ENCODE measurements at regions not wholly inside any gene's neighbourhood (a gene's known extent, or its start where the extent isn't known, plus 50 kb on each side); places are given as distances from the start of the nearest gene placed in this dataset.

GRCh38 chr18:2441544-2441943 is 129.8 kb downstream of the METTL4 start:
- no peaks in the 10 kb centered on the region for H3K79me2 ChIP-seq (ENCODE audit: insufficient read depth, low read length)
- H3K4me3 ChIP-seq (replicated peaks in 1 of 2; ENCODE audit: low read depth in 1 of 2, low read length in 2 of 2), result no peak overlapping the region
- no peaks in the 10 kb centered on the region for H4K20me1 ChIP-seq (ENCODE audit: insufficient read depth)
- no peak overlapping the region for H3K9ac ChIP-seq (ENCODE audit: low read length)
- ATAC-seq (no peak), DNase-seq (ENCODE audit: low read depth, low spot score) (no peak)
- H3K9me3 ChIP-seq (ENCODE audit: control insufficient read depth in 1 of 2, insufficient read depth in 1 of 2, low read depth in 1 of 2, low read length in 2 of 2), result 0 out of 4 replicates have a peak, but pooled peaks cover 0 to 4% of the 10 kb centered on the region in 2 experiments
- H3K4me2 ChIP-seq (ENCODE audit: low read length), result no peak overlapping the region
- BruUV-seq (replicated peaks), result no TSS peak
- TF ChIP-seq EZH2phosphoT487 (IDR thresholded peaks at IDR 0.05; ENCODE audit: borderline replicate concordance) (no peak), CEBPB (IDR thresholded peaks at IDR 0.05; ENCODE audit: low read depth) (no peak), ELF1 (IDR thresholded peaks at IDR 0.05; ENCODE audit: borderline replicate concordance, low read depth) (no peak), EZH2 (IDR thresholded peaks at IDR 0.05) (no peak), SP1 (IDR thresholded peaks at IDR 0.05; ENCODE audit: low read depth) (no peak), EGR1 (IDR thresholded peaks at IDR 0.05; ENCODE audit: low read depth) (no peak), YY1 (IDR thresholded peaks at IDR 0.05; ENCODE audit: extremely low read depth, insufficient replicate concordance, low read depth, low read length) (no peak), JUND (IDR thresholded peaks at IDR 0.05) (no peak), CTCF (IDR thresholded peaks at IDR 0.05 in 2 of 3, conservative IDR thresholded peaks at IDR 0.05 in 1 of 3; ENCODE audit: borderline replicate concordance in 1 of 3, insufficient read depth in 1 of 3, low read depth in 2 of 3, low read length in 2 of 3) (no peak), REST (IDR thresholded peaks at IDR 0.05; ENCODE audit: low read depth) (no peak), FOSL1 (IDR thresholded peaks at IDR 0.05; ENCODE audit: low read depth) (no peak), MAX (IDR thresholded peaks at IDR 0.05) (no peak), ZNF274 (IDR thresholded peaks at IDR 0.05; ENCODE audit: low read depth, low read length) (no peak), POLR2A (IDR thresholded peaks at IDR 0.05; ENCODE audit: borderline replicate concordance, extremely low read depth, insufficient read depth, insufficient read length) (no peak), POLR2AphosphoS5 (IDR thresholded peaks at IDR 0.05; ENCODE audit: low read depth, low read length) (no peak), TCF7L2 (IDR thresholded peaks at IDR 0.05; ENCODE audit: borderline replicate concordance, extremely low read depth, insufficient read depth, insufficient read length) (no peak)
- H3K9me2 ChIP-seq (ENCODE audit: insufficient read depth), result no peaks in the 10 kb centered on the region
- H3K36me3 ChIP-seq (ENCODE audit: control insufficient read depth in 1 of 2, insufficient read depth in 2 of 2, low read length in 2 of 2), result no peaks in the 10 kb centered on the region
- peaks cover 0 to 6% of the 10 kb centered on the region in 2 experiments; a peak in 1 of 4 replicates for H3K4me1 ChIP-seq (ENCODE audit: control insufficient read depth in 1 of 2, insufficient read depth in 2 of 2, low read length in 2 of 2)
- intact Hi-C loops (cut with micrococcal nuclease), result no loop called here
- ChIA-PET POLR2A (no interaction called here), RAD21 (ENCODE audit: low non-redundant PET in 1 of 2, low total read pairs in 2 of 2, uncharacterized antibody in 2 of 2, unreplicated experiment in 2 of 2) (no interaction called here), CTCF (no interaction called here)
- H3K27me3 ChIP-seq (ENCODE audit: insufficient read depth, low read length), result no peaks in the 10 kb centered on the region
- no peak overlapping the region for H3K27ac ChIP-seq (ENCODE audit: low read depth, low read length)
- H2AFZ ChIP-seq (ENCODE audit: low read depth, low read length, poor library complexity, severe bottlenecking), result no peak overlapping the region
